ENCODE measurements at regions not wholly inside any gene's neighbourhood (a gene's known extent, or its start where the extent isn't known, plus 50 kb on each side); places are given as distances from the start of the nearest gene placed in this dataset.
"Not testable (repeated sequence)": the region's sequence is repeated elsewhere in the genome, so short reads cannot be mapped to it uniquely, and the experiment has no call there.

DNA sequence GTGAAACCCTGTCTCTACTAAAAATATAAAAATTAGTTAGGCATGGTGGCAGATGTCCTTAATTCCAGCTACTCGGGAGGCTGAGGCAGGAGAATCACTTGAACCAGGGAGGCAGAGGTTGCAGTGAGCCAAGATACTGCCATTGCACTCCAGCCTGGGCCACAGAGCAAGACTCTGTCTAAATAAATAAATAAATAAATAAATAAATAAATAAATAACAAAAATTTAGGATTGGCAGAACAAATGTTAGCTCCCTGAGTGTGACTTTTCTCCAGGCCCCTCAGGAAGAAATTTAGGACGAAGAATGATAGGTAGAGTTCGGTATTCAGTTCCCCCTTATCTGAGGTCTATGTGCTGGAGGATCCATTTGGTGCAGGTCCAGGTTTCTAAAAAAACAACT is 181.2 kb downstream of the CD47 start:
- not testable (repeated sequence) for DNase-seq (ENCODE audit: low read depth in 2 of 3, low spot score in 2 of 3)

DNA sequence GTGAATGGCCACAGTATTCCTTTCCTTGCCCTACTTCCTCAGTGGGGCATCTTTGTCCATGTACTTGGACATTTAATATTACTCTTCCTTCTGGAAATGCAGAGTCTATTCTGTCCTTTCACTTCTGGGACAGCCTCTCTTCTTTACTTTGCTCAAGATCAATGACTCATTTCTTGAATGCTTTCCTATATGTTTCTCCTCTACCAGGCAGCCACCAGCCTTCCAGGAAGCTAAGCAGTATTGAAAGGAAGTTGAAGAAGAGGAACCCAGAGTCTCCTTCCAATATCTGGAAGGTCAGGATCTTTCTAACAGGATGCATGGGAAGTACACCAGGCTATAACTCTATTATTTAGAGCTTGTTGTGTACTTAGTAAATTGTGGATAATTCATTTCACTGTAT is 182.8 kb downstream of the CD47 start:
- DNase-seq (ENCODE audit: low read depth in 2 of 3, low spot score in 2 of 3) = no peak

DNA sequence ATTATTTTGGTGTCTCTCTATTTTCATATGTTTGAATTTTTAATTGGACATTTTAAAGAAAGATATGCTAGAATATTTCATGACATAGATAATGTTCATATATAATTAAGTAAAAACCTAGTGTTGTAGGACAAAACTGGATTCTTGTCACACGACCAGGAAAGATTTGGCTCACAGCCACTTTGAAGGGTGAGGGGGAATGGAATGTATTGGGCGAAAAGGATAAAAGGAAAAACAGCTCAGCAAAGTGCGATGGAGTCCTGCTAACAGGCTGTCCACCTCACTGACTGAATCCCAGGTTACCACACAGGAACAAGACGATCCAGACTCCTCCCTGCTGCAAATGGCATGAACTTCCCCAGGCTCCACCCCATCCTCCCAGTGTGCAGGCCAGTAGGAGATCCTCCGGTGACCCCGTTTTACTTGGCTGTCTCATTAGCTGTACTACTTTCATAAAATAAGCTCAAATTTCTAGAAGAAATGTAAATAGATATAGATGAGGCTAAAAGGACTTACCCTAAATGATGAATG is 186.2 kb downstream of the CD47 start:
- DNase-seq (ENCODE audit: low read depth in 2 of 3, low spot score in 2 of 3) = no peak

DNA sequence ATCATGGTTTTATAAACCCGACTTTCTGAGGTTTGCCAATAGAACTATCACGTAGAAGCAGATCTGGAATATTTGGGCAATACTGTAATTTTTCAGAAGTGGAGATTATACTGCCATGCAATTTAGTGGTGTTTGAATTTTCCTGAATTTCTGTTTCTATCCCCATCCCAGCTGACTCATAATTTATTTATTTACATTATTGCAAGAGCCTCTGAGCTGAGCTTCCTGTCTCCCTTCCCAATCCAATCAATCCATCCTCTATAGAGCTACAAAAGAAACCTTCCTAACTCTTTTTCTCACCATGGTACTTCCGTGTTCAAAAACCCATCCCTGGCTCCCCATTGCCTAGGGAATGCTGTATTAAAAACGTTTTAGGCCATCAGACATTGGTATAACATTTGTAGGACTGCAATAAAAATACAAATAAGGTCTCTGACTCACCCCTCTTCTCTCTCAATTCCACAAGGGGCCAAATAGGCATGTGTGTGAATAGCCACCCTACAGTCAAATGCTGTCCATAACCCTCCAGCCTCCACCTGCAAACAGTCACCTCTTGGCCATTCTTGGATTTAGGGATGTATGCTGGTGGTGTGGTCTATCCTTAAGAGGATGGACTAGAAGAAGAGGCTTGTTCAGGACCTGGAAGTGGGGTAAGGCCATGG is 190.7 kb downstream of the CD47 start:
- DNase-seq (ENCODE audit: low read depth in 2 of 3, low spot score in 2 of 3) = no peak

DNA sequence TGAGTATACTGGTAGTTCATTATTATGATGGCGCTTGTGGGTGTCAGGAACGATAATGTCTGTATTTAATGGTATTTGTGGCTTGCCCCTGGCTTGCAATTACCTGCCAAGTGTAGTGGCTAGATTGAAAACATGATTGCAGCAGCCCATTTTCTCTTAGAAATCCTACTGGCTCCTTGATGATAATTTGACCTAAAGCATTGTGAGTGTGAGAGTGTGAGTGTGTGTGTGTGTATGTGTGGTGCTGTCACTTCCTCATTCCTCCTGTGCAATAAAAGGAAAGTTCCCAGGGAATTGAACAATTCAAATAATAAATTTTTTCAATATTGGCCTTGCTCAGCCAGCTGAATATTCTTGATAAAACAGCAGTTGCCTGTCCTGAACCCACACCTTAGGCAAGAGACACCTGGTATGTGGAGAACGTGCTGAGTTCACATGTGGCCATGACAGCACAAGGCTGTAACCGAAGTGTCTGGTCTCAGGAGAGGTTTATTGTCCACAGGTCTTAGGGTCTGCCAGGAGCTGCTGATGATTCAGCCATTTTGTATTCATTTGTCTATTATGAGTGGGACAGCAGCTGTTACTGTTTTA is 193.3 kb downstream of the CD47 start:
- DNase-seq (ENCODE audit: low read depth in 2 of 3, low spot score in 2 of 3) = no peak

DNA sequence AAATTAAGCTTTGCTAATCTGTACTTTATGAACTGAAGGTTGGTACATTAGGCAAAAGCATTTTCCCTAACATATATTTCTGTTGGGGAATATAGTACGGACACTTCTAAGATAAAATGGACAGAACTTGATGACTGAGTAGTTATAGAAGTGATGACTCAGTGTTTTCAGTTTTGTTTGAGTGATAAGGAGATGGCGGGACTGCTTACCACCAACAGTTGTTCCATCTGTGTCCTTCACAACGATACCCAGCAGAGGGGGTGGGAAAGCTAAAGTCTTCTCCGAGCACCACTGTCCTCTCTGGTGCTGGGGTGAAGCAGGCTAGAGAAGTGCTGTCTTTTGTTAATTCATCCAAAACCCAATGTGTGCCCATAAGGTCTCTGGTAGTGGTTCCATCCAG is 195.8 kb downstream of the CD47 start:
- DNase-seq (ENCODE audit: low read depth in 2 of 3, low spot score in 2 of 3) = no peak

DNA sequence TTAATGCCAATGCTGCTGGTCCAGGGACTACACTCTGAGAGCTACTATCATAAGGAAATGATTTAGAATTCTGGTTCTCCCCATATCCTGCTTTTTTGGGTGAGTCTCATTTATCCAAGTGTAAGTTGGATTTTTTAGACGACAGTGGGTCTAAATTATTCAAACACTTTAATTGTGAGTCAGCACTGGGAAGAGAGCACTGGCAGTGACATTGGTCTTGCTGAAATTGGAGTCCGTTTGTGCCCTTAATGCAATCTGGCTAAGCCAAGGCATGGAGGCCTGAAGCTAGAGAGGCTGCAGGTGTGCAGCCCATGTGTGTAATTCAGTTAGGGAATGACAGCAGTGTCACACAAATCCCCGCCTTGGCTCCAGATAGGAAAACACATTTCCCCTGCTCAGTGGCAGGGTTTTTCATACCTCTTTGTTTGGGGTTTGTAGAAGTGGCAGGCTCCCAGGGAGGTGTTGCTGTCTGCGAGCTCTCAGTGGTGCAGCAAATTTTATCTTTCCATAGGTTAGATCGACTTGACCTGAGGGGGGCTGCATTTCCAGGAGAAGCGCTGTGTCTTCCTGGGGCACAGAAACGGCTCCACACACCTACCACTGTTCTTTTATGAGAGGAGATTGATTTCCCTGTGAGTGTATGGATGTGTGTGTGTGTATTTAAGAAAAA is 197.7 kb downstream of the CD47 start:
- DNase-seq (ENCODE audit: low read depth in 2 of 3, low spot score in 2 of 3) = no peak

DNA sequence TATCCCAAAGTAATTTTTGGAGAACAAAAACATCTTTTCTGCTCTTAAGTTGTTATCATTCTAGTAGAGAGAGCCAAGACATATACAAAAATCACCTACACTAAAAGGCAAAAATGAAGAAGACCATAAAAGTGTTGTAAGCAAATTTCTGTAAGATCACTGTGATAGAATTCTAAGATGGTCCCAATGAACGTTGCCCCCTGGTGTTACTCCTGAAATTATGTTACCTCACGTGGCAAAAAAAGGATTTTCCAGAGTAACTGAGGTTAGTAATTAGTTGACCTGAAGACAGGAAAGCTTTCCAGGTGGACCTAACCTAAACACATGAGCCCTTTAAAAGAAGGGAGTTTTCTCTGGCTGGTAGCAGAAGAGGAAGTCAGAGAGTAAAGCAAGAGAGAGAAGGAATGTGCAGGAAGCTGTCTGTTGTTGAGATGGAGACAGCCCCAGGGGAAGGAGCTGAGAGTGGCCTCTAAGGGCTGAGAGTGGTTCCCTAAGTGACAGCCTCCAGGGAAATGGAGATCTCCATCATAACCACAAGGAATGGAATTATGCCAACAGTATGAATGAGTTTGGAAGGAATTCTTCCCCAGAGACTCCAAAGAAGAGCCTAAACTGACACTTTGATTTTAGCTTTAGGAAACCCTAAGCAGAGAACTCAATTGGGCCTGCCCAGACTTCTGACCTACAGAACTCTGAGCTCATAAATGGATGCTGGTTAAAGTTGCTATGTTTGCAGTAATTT is 205.9 kb downstream of the CD47 start:
- no peak for DNase-seq (ENCODE audit: low read depth in 2 of 3, low spot score in 2 of 3)

DNA sequence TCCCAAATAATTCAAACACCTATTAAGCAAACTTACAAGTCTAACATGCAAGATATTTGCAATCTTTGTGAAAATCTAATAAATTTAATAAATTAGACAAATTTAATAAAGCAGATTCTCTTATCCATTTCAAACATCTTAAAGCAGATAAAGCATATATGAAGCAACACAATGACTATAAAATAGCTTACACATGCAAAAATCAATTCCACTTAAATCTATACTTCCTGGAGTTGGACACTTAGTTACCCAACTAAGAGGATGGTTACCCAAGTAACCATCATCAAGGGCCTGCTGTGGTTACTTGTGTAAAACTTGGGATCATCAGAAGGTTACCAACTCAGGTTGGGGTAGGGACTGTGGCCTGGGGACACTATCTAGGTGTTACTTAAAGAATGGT is 206.8 kb downstream of the CD47 start:
- no peak for DNase-seq (ENCODE audit: low read depth in 2 of 3, low spot score in 2 of 3)

DNA sequence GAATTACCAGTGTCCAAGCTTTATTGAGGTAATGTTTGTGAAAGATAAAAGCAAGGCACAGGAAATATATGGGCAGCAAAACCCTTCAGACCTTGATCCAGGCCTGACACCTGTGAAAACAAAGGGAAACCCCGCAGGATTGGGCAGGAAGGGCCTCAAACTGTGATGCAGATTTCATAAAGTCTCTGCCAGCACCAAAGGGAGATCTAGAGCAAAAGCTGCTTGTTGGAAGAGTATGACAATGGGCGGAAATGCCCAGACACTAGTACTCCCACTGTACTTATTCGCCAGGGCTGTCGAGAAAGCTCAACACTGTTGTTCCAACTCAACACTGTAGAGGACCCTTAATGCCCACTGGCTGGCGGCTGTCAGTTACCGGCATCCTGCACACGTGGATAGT is 207.9 kb downstream of the CD47 start:
- DNase-seq (ENCODE audit: low read depth in 2 of 3, low spot score in 2 of 3) = no peak

DNA sequence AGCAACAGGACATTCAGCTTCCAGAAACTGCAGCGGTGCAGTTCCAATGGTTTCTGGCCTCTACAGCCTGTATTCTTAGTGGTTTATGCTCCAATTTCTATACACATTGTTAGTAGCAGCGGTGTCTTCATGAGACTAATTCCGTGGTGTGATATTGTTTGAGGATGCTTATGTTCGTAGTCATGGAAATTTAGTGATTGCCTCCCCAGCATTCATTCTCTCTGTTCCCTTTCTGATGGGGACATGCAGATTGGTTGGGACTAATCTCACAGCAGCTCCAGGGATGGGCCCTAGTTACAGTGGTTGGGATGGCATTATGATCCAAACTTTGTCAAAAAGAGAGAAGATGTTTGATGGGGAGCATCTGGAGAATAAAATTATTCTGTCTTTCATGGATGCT is 208.6 kb downstream of the CD47 start:
- no peak for DNase-seq (ENCODE audit: low read depth in 2 of 3, low spot score in 2 of 3)

DNA sequence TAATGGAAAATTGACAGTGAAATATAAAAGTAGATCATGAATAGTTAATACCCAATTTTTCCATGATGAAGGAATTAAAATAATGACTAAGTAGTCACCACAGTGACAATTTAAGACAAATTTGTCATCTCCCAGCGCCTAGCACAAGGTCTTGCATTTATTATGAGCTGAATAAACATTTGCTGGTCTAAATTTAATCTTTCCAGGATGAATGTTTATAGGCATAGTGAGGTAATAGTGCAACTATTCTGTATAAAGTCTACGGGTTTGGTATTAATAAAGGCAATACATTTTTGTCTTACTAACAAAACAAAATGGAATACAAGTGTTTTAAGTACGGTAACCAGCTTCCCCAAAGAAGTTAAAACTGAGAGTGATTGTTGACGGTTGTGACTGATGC is 209.3 kb downstream of the CD47 start:
- no peak for DNase-seq (ENCODE audit: low read depth in 2 of 3, low spot score in 2 of 3)

DNA sequence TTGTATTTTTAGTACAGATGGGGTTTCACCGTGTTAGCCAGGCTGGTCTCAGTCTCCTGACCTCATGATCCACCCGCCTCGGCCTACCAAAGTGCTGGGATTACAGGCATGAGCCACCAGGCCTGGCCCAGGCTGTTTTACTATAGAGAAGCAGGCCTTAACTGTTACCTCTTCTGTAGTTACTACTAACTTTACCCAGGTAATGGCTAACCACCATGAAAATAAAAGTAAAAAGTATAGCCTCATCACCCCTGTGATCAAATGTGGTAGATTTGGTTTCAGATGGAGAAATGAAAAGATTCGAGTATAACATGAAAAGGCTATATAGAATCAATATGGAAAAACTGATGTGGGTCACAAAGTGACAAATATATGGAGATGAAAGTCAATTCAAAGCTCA is 210.1 kb downstream of the CD47 start:
- no peak for DNase-seq (ENCODE audit: low read depth in 2 of 3, low spot score in 2 of 3)

DNA sequence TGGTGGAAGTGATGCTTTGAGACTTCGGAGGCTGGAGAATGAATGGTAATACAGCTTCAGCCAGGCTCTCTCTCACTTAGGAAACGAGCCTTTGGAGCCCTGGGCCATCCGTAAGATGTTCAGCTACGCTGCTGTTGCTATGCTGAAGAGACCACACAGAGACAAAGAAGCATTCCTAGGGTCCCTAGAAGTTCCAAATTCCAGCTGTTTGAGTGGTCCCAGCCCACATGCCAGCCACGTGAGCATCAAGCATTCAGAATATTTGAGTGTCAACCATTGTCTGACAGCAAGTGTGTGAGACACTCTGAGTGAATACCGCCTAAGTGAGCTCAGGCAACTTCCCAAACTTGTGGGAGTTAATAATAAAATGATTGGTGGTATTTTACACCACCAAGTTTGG is 212.9 kb downstream of the CD47 start:
- DNase-seq (ENCODE audit: low read depth in 2 of 3, low spot score in 2 of 3) = no peak

DNA sequence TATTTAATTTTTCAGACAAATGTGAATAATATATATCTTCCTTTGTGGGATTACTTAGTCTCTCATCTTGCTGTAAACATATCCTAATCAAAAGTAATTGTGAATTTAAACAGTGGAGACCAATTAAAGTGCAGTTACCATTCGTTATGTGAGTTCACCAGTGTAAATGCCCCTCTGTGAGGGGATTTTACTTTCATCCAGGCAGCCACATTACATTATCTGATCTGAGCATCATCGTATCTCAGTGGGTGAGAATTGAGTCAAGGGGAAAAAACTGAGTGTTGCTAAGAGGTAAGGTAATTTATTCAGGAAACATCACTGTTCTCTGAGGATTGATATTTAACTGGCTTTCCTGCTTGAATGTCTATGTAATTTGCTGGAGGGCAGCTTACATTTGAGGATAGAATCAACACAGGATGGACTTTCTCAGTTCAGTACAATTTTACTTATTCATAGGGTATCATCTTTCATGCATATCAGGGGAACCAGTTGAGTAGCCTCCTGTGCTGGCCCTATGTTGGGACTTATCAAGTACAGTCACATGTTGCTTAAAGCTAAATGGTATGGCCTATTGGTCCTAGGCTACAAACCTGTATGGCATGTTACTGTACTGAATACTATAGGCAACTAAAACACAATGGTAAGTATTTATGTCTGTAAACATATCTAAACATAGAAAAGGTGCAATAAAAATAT is 219.7 kb downstream of the CD47 start:
- DNase-seq (ENCODE audit: low read depth in 2 of 3, low spot score in 2 of 3) = no peak

DNA sequence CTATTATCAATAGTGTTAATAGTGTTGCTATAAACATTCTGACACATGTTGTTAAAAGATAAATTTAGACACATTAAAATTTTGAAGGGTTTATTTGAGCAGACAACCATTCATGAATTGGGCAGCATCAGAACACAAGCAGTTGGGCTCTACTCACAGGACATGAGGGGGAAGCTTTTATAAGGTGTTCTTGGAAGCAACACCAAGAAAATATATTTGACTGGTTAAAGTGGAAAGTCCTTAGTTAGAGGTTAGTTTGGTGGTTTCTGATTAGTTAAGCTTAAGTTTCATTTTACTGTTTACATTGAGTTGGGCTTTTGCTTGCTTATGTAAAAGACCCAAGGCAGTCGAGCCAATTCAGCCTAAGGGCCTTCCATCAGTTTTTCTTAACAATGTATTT is 220.7 kb downstream of the CD47 start:
- DNase-seq (ENCODE audit: low read depth in 2 of 3, low spot score in 2 of 3) = no peak

DNA sequence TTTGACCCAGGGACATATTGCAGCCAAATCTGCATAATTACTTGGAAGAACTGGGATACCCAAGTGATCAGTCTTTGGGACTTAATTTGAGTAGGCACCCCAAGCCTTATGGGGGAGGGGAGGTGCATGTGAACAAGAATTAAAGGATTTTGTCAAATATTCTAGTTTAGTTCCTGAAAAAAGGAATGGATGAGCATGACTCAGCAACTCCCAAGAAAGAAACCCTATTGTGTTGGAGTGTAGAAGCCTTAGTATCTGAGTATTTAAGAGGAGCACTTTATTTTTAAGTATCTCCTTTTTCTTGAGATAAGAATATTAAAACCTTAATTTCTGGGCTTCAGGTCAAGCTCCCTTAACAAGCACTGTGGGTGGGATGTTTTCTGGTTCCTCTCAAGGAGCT is 222.4 kb downstream of the CD47 start:
- DNase-seq (ENCODE audit: low read depth in 2 of 3, low spot score in 2 of 3) = no peak

DNA sequence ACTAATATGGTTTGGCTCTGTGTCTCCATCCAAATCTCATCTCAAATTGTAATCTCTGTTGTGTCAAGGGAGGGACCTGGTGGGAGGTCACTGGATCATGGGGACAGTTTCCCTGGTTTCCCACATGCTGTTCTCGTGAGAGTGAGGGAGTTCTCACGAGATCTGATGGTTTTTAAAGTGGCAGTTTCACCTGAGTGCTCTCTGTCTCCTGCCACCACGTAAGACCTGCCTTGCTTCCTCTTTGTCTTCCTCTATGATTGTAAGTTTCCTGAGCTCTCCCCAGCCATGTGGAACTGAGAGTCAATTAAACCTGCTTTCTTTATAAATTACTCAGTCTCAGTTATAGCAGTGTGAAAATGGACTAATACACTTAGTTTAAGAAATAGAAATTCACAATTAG is 228.9 kb downstream of the CD47 start:
- DNase-seq (ENCODE audit: low read depth in 2 of 3, low spot score in 2 of 3) = peak in 1 of 3 donors; percentile 3

DNA sequence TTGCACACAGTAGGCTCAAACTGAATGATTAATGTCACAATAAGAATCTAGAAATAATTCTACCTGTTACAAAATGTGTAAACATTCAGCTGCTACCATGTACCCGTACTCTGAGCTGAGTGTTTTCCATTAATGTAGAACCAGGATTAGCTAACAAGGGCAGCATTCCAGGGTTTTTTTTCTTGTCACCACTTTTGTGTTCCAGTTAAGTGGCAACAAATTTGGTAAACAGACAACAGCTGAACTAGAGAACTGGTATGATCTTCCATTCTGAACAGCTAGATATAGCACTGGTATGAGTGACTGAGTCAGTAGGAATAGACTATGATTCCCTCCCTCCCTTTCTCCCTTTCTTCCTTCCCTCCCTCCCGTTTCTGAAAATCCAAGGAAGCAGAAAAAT is 229.4 kb downstream of the CD47 start:
- no peak for DNase-seq (ENCODE audit: low read depth in 2 of 3, low spot score in 2 of 3)

Measured in hematopoietic multipotent progenitor cell (in vitro differentiated cells).